Epithelial cell of esophagus (primary cell): ENCODE measurements at regions not wholly inside any gene's neighbourhood (a gene's known extent, or its start where the extent isn't known, plus 50 kb on each side); places are given as distances from the start of the nearest gene placed in this dataset.
"Not testable (repeated sequence)": the region's sequence is repeated elsewhere in the genome, so short reads cannot be mapped to it uniquely, and the experiment has no call there.

Source experiments
- DNase-seq: peaks from one replicate; pipeline ENCODE4 v3.0.0; 2010; ENCODE audit warnings: low read depth
- H3K4me3 ChIP-seq: 2 replicates; pipeline ENCODE4 v1.5.1; 2011; ENCODE audit warnings: mild to moderate bottlenecking, low read length, control low read depth
- CTCF ChIP-seq: IDR thresholded peaks from 2 replicates; pipeline ENCODE4 v1.5.1; 2011; ENCODE audit warnings: low read depth, mild to moderate bottlenecking, low read length, control low read depth, inconsistent platforms; ENCODE audit not compliant: insufficient read depth; ENCODE audit errors: missing control alignments

DNA sequence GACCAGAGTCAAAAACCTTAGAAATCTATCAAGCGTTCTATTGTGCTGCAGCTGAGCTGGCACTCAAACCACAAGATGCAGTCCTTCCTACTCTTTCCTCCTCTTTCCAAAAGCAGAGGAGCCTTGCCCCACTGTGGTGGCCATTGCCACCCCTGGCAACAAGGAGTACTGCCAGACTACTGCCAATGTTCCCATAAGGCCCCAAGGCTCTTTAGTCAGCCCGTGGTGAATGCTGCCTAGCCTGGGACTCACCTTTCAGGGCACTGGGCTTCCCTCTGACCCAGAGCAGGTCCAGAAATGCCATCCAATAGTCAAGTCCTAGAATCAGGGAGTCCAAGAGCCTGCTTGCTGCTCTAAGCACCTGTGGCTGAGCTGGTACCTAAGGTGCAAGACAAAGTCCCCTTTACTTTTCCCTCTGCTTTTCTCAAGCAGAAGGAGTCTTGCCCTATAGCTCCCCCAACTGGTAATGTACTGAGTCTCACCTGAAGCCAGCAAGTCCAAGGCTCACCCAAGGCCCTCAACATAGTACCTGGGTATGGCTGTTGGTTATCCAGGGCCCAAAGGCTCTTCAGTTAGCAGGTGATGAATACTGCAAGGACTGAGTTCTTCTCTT, 219.4 kb downstream of the ATPSCKMT start:
- peak; percentile 78 for DNase-seq
- no peak overlapping the region for H3K4me3 ChIP-seq
- TF ChIP-seq CTCF, result peak; percentile 73

- H3K4me3 ChIP-seq, result no peak overlapping the region
- peak; percentile 75 for DNase-seq
- TF ChIP-seq CTCF, result no peak
Observed at GRCh38 chr5:10023494-10023893, 226.2 kb downstream of the ATPSCKMT start.

DNA sequence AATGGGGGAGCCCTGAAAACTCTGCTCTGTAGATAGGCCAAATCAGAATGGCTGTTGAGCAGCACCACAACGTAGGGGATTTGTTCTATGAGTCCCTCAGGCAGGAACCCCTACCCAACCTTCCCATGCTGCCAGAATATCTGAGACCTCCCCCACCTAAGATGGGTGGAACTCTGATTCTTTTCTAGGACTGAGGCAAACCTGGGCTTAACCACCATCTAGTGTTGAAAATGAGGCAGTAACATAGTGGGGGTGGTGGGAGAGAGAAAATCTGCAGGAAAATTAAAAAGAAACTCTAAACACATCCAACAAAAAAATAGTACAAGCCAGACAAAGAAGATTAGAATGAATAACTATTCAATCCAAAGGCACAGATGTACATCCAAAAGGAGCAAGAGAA, 228.4 kb downstream of the ATPSCKMT start:
- no peak for DNase-seq
- no peak overlapping the region for H3K4me3 ChIP-seq
- no peak for TF ChIP-seq CTCF

- H3K4me3 ChIP-seq, result no peak overlapping the region
- no peak for DNase-seq
- no peak for TF ChIP-seq CTCF
Observed at GRCh38 chr5:10019236-10019635, 230.5 kb downstream of the ATPSCKMT start.

DNA sequence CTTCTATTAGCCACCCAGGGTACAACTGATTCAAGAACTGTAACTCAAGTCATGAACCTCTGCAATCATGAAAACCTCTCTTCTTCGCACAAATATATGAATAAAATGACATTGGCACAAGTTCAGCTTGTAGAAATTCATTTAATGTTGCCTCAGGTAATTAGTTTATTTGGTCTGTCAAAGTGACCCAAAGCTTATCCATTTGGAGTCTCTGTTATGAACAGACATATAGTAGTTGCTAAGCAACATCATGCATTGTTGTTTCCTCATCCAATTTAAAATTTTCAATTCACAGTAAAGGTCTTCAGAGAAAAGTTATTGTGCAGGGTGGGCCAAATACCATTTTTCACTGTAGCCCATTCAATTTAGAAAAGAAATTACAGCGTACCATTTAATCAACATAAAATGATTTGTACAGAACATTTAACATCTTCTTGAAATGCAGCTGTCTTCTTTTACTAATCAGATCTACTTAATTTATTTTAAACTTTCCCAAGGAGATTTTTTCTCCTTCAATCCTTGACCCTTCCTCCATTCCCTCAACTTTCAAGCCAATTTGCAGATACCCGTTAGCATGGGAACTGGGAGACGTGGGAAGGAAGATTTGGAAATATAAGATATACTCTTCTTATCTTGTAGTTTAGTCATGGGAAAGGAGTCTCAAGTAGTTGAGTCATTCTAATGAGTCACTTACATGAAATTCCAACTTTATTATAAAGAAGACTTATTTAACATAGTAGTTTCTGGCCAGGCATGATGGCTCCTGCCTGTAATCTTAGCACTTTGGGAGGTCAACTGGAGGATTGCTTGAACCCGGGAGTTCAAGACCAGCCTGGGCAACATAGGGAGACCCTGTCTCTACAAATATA, 231.3 kb downstream of the ATPSCKMT start:
- no peak for TF ChIP-seq CTCF
- DNase-seq, result peak; percentile 81
- no peak overlapping the region for H3K4me3 ChIP-seq

DNA sequence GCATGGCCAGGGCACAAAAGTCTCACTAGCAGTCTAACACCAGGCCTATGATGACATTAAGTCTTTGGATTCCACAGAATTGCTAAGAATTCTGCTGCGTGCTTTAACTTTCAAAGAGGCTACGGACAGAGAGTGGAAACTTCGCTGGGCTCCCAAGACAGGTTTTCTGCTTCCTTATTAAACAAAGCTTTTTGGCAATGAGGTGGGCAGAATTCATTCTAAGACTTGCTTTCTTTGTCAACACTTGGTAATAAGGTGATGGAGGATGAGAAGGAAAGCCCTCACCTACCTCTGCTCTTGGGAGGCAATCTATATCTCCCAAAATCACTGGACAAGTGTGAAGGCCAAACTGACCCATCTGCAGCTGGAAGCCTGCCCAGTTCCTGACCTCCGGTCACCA, 231.9 kb downstream of the ATPSCKMT start:
- DNase-seq, result no peak
- TF ChIP-seq CTCF, result no peak
- no peak overlapping the region for H3K4me3 ChIP-seq

DNA sequence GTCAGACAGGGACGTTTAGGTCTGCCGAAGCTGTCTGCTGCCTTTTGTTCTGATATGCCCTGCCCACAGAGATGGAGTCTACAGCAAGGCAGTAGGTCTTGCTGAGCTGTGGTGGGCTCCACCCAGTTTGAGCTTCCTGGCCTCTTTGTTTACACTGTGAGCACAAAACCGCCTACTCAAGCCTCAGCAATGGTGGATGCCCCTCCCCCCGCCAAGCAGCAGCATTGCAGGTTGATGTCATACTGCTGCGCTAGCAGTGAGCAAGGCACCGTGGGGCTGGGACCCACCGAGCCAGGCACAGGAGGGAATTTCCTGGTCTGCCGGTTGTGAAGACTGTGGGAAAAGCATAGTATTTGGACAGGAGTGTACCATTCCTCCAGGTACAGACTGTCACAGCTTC, 233.1 kb downstream of the ATPSCKMT start:
- DNase-seq, result peak; percentile 87
- H3K4me3 ChIP-seq, result not testable (repeated sequence)

DNA sequence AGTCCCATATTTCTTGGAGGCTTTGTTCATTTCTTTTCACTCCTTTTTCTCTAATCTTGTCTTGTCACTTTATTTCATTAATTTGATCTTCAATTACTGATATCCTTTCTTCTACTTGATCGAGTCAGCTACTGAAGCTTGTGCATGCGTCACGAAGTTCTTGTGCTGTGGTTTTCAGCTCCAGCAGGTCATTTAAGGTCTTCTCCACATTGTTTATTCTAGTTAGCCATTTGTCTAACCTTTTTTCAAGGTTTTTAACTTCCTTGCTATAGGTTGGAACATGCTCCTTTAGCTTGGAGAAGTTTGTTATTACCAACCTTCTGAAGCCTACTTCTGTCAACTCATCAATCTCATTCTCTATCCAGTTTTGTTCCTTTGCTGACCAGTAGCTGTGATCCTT, 234.0 kb downstream of the ATPSCKMT start:
- not testable (repeated sequence) for H3K4me3 ChIP-seq, DNase-seq
